HG02943 (cell line): ENCODE measurements at regions not wholly inside any gene's neighbourhood (a gene's known extent, or its start where the extent isn't known, plus 50 kb on each side); places are given as distances from the start of the nearest gene placed in this dataset.
"Not testable (repeated sequence)": the region's sequence is repeated elsewhere in the genome, so short reads cannot be mapped to it uniquely, and the experiment has no call there.

Experiments
- ATAC-seq: cut with Tn5 transposase; IDR thresholded peaks from one replicate; pipeline ENCODE4 v1.9.1; 2021; ENCODE audit warnings: mild to moderate bottlenecking, low read depth, moderate library complexity; ENCODE audit not compliant: unreplicated experiment

- no peak for ATAC-seq
These were observed 640.6 kb upstream of the DPPA4 start for GRCh38 chr3:109977897-109978296.

GRCh38 chr3:109982201-109982600, 644.9 kb upstream of the DPPA4 start:
- no peak for ATAC-seq

DNA sequence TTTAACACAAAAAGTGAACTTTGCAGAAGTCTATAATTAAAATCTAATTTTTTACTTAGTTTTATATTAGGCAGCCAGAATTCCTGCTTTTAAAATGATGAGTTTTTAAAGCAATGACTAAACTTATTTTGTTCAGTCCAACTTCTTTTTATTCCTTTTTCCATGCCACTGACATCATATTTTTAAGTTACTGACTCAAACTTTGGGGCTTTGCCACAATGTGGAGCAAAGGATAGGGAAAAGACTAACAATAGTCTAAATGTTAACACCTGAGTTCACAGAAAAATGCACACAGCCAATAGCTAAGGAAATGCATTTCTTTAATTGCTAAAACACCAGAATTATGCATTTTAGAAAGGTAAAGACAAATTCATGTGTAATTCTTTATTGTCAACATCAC, 647.6 kb upstream of the DPPA4 start:
- ATAC-seq = no peak

GRCh38 chr3:109985943-109986555, 648.7 kb upstream of the DPPA4 start:
- no peak for ATAC-seq

- no peak for ATAC-seq
These were observed 657.5 kb upstream of the DPPA4 start for GRCh38 chr3:109994853-109995252.

- ATAC-seq = no peak
These were observed 658.0 kb upstream of the DPPA4 start for GRCh38 chr3:109995377-109995776.

- ATAC-seq = not testable (repeated sequence)
These were observed 664.6 kb upstream of the DPPA4 start for GRCh38 chr3:110001905-110002304.

- no peak for ATAC-seq
These were observed 669.6 kb upstream of the DPPA4 start for GRCh38 chr3:110006913-110007312.

DNA sequence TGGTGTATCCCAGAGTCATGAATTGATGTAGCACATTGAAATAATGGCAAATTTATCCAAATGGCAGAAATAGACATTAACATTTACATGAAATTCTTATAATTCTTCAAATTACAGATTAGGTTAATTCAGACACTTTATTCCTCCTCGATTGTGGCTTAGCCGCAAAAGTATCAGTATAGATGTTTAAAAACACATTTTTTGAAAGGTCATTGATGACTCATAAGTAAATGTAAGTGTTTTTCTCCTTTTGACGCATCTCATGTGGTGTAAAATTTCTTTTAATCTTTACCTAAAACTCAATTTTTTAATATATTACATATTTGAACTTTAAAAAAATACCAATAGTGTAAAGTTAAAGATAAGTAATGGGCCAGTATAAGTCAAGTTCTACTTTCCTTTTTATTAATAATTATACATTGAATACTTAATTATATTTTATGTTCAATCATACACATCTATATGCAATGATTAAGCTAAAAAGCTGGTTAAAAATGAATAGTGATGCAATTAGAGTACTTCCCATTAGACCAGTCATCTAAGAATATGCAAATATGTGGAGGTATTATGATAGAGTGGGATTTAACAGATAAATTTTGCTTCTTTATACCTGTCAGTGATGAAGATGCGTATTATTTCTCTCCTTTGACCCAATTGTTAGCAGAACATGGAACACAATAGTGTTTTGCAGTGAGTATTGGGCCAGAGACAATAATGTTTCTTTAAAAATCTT, 678.1 kb upstream of the DPPA4 start:
- ATAC-seq = no peak

- ATAC-seq = no peak
These were observed 679.0 kb upstream of the DPPA4 start for GRCh38 chr3:110016235-110016815.

DNA sequence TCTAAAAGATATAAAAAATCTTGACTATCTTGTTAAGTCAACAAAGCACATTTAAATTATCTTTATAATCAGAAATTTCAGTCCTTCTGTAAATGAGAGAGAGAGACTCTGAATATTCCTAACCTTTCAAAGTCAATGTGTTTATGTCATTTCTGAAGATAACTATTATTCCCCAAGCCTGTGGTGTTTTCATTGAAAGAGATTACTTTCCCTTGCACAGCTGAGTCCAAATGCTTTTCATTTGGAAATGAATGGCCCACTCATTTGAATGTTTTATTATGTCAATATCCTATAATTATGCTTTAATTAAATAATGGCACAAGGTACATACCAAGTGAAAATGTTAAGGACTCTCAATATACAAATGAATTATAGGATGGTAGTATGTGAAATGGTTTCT, 680.0 kb upstream of the DPPA4 start:
- no peak for ATAC-seq

GRCh38 chr3:110021659-110022058, 684.3 kb upstream of the DPPA4 start:
- ATAC-seq = no peak

GRCh38 chr3:110023022-110023421, 685.7 kb upstream of the DPPA4 start:
- ATAC-seq = not testable (repeated sequence)

- no peak for ATAC-seq
These were observed 689.1 kb upstream of the DPPA4 start for GRCh38 chr3:110026421-110026820.

GRCh38 chr3:110027446-110028080, 690.2 kb upstream of the DPPA4 start:
- ATAC-seq = no peak

- no peak for ATAC-seq
These were observed 694.6 kb upstream of the DPPA4 start for GRCh38 chr3:110031975-110032374.

- ATAC-seq = no peak
These were observed 722.1 kb upstream of the DPPA4 start for GRCh38 chr3:110059431-110059830.

GRCh38 chr3:110062716-110063115, 725.4 kb upstream of the DPPA4 start:
- no peak for ATAC-seq

DNA sequence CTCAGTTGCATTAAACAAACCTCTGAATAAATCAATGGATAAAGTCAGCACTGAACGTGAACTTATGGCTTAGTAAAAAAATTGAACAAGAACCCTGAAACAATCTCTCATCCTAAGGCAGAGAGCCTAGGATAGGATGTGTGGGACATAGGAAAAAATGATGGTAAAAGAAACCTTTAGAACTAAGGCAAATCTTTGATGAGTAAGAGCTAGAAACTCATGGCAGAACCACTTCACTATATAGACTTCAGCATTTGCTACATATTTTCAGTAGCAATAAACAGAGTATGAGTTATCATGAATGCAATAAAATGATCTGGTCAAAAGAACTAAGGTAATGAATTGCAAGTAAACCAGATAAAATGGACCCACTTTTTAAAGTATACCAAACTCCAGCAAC, 725.8 kb upstream of the DPPA4 start:
- ATAC-seq = no peak

DNA sequence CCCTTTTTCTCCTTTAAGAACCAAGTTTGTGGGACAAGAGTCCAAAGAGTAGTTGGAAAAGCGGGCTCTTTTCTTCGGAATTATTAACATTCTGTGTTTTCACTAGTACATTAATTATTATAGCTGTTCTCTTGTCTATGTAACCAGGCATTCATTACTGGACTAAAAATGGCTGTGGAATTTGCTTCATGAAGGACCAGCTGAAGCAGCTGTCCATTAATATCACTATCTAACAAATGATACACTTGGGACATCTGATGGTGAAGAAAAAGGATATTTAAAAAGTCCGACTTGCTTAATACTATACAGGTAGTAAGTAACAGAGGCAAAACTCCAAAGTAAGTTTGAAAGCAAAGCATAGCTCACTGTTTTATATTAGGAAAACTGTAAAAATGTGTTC, 728.9 kb upstream of the DPPA4 start:
- no peak for ATAC-seq

DNA sequence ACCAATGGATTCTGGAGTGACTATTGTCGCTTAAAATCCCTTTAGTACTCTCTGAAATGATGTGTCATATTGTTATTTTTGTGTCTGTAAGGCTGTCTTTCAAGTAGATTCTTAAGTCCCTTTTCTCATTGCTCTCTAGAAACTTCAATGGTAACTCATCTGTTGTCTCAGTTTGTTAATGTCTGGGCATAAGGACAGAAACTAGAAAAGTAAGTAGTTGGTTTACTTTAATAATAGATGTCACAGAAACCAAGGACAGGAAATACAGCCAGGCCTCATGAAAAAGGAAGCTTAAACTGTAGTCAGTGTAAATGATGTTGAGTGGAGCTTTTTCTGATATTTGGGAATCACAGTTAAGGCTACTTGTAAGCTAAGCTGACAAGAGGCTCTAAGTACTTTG, 730.2 kb upstream of the DPPA4 start:
- ATAC-seq = no peak

DNA sequence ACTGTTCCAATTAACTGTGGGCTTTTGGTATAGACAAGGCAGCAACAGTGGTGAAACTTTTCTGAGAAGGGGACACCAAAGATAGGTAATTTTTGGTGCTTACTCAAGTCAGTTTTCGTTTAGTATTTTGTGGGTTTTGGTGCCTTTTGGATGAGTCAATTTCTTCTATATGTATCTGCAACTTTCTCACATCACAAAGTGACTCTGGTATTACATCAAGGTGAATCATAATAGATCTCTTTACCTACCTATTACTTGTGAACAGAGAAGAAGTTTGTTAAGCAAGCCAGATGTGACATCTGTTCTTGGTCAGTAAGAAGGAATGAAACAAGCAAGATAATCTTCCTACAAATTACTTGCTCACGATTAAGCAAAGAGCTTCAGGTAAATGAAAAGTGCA, 732.4 kb upstream of the DPPA4 start:
- no peak for ATAC-seq
